ENCODE measurements at regions not wholly inside any gene's neighbourhood (a gene's known extent, or its start where the extent isn't known, plus 50 kb on each side); places are given as distances from the start of the nearest gene placed in this dataset.

DNA sequence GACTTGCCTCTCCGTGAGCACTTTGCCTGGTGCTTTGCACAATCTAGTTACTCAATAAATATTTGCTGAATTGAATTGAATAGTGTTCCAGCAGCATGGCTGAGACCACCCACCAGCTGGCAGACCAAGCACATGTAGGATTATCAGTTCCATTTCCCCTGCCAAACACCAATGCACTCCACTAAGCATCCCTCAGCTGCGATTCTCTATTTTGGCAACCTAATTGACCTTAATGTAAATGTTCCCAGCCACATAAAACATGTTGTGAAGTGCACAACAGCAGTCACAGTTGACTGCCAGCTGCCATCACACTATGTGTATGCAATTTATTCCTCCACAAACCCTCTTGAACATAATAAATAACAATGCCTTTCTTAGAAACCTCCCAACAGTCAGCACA lies 1879.4 kb upstream of the PIK3C3 start:
- no peak for DNase-seq

GRCh38 chr18:40072761-40073160 lies 1882.3 kb upstream of the PIK3C3 start:
- no peak for DNase-seq

DNA sequence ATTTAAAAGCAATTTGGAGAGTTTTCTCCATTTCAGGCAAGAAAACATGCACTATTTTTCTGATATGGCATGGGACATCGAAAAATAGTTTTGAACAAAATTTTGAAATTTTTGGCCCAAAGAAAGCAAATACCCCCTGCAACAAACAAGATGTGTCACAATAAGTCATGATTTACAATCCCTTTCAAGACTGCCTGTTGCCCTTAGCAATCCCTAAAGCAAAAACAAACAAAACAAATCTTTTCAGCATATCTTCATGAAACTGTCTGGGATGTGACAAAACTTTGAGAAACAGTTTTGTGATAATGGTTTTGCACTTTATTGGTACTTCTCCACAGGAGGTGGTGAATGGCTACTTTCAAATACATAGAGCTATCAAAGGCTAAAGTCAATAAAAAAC lies 1888.7 kb upstream of the PIK3C3 start:
- DNase-seq: no peak

- DNase-seq: no peak
These were observed 1891.5 kb upstream of the PIK3C3 start for GRCh38 chr18:40063488-40063887.

DNA sequence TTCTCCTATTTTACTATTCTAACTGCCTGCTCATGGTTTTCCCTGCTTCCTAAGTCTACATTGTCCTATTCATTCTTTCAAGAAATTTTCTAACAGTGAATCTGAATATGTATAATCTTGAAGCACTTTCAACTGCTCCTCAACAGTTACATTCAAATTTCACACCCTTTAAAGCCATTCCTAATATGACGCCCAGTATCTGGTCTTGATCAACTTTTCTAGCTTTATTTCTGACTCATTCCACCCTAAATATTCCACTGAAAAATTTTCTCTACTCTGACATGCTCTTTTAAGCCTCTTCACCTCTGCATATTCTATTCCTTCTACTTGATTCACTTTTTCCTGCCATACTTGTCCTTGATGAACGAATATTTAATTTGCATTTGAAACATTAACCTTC lies 1893.9 kb upstream of the PIK3C3 start:
- no peak for DNase-seq

DNA sequence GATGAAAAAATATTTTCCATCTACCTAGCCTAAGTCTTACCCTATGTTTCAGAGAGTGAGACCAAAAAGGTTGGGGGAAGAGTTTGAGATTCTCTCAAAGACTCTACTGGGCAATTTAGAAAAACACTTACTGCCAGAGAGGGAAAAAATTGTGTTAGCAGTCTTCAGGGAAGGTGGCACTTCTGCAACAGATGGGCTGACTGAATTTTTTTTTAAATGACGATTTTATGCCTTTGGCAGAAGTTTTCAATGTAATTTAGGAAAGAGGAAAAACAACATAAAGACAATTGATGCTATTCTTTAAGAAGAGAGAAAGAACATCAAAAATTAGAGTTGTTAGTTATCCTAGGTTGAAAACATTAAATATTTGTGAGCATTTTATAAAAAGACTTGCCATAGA lies 1894.5 kb upstream of the PIK3C3 start:
- no peak for DNase-seq

DNA sequence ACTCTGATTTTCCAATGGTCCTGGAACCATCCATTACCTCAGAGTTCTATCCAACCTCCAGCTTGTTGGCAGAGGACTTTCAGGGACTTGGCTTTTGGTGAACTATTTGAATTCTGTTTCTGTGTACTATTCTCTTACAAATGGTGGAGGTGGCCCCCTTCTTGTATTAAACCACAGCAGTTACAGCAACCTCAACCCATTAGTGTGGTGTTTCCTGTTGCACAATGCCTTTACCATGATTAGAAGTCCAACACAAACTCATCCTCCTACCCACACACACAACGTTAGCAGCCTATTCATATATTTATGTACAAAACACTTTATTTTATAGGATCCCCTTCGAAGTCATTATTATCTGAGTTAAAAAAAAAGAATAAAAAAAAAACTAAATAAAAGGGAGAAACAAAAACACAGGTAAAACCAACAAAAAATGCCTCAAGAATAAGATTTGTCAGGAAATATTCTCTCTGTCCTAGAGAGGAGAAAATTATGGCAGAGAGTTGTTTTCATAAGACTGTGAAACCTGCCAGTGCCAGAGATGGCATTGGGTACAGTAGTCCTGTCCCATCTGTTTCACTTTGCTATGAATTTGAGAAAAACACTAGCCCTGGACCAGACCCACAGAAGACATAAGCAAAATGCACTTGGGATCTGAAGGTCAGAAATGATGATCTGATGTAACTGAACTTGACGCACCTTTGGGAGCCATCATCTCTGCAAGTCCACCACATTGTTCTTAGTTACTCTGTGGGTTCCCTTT lies 1896.0 kb upstream of the PIK3C3 start:
- DNase-seq: no peak

DNA sequence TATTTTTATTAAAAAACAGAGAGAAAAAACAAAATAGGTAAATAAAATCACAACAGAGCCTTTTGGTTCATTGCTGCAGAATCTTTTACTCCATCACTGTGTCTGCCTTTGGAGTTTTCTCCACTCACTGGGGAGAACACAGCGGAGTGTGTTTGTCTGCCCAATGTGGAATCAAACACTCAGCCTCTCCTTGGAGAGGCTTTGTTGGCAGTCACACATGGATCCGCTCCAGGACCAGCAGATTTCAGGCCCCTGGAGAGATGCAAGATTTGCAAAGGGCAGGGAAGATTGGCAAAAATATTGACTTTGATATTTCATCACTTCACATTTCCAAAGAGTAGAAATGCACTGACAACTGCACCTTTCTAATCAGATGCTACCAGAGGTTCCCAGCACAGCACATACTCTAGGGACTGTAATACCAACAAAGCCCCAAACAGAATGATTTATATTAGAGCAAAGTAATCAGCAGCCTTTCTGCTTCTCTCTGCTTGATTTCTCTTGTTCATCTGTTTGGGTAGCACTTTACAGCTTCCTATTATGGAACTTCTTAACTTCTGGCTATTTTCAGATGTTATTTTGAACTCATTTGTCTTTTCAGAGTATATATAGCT lies 1898.8 kb upstream of the PIK3C3 start:
- DNase-seq: no peak

DNA sequence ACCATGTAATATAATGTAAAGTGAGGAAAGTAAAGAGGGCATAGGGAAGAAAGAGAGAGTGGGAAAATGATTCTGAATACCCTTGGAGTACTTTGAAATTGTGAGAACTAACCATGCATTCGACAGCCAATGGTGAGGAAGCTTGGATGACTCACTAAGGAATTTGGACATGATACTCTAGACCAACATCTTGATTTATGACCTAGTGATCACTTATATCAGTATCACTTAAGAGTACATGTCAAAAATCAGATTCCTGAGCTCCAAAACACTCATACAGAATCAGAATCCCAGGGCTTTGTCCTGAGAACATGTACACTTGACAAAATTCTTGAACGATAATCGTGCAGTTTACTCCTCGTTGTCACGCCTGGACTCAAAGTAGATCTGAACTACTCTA lies 1899.8 kb upstream of the PIK3C3 start:
- DNase-seq: no peak

DNA sequence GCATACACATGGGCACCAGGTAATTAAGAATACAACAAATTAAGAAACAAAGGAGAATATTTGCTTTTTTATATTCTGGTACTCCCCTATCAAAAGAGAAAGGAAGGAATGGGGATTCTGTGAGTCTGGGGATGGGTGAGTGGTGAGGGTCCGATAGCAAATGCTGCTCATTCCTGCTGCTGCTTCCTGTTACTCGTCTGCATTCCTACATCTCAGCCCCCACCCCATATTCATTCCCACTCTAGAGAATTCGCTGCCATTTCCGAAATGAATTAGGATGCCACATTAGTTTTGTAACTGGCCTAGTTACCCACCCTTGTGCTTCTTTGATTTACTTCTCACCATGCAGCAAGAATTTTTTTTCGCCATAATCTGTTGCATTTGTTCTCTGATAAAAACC lies 1905.3 kb upstream of the PIK3C3 start:
- DNase-seq: no peak

DNA sequence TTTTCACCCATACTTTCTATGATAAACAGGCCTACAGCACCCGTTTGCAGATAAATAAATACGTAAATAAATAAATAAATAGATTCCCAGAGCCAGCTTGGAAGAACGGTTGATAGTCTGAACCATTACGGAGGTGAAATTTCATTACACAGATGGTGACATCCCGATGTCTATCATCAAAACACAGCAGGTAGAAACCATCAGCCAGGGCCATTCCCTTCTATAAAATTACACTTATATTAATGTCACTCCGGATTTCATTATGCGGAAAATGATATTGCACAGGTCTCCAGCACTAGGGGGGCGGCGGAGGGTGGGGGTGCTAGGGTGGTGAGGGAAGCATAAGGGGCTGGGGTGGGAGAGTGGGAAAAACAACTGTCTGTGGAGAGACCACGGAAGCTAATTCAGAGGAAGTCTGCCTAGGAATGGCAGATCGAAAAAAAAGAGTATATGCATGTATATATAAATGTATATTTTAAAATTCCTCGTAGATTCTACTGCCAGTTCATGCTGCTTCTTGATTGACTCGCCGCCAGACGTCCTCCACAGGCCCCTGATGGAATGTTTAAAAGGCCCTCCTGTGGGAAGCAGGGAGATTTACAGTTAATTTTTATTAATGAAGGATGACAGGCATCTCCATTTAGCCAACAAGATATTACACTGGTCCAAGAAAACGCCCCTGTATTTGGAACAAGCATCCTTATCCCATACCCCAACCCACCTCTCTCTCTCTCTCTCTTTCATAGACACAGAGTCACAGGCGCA lies 1906.0 kb upstream of the PIK3C3 start:
- no peak for DNase-seq

DNA sequence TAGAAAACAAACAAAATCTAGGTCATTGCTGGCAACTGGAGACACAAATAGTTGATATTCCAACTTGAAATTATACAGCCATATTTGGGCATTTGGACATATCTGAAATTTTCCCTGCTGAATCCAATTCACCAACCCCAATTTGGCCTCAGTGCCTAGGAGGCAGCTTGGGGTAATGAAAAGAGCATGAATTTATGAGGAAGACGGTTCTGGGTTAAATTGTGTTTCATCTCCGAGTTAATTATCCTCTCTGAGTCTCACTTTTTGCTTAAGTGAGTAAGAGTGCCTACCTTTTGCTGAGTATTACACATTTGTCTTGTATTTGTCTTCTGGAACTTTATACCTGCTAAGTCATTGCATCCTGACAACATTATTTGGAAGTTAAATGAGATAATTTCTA lies 1906.8 kb upstream of the PIK3C3 start:
- no peak for DNase-seq

DNA sequence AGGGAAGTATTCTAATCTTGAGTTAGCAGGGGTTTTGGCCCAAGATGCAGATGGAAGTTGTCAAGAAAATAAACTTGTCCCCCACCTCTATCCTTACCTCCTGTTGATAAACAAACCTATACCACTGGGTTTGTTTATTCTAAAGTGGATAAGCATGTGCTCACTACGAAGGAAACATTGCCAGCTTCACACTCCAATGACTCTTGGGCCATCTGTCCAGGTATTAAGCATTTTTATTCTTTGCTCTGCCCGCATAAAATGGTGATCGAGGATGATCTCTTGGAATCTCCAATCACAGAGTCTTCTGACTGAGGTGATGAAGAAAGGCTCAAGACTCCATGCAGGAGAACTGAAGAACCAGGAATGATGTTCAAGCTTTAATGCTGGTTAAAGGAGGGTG lies 1908.4 kb upstream of the PIK3C3 start:
- DNase-seq: no peak

DNA sequence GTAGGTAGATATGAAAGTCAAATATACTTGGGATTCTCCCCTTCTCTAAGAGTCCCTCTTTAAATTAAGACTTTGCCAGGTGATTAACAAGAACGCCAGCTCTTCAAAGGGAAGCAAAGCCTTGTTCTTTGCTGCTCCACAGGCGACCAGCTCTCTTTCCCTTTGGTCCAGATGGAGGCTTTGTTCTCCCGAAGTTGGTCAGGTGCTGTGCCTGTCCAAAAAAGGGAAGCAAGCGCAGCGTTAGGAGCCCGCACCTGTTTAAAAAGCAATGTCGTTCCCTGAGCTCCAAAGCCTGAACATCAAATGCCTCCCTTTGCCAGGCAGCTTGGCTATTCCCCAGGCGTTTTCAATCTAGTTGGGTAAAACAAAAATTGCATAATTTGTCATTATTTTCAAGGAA lies 1913.1 kb upstream of the PIK3C3 start:
- no peak for DNase-seq

- DNase-seq: no peak
These were observed 1914.5 kb upstream of the PIK3C3 start for GRCh38 chr18:40040574-40040973.

DNA sequence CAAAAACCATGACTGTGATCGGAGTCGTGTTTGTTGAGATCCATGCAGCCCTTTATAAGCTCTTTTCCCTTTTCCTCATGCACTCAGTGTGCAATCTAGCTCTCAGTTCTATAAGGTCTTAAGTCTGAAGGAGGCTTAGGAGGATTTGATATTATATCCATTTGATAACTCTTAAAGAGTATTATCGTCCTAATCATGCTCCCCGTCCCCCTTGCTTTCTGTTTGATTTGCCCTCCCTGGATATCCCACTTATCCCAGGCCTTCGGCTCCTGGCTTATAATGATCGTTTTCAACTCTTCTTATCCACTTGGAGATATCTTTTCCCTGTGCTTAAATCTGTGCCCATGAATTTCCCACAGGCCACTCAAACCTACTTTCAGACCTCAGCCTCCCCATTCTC lies 1917.7 kb upstream of the PIK3C3 start:
- no peak for DNase-seq

DNA sequence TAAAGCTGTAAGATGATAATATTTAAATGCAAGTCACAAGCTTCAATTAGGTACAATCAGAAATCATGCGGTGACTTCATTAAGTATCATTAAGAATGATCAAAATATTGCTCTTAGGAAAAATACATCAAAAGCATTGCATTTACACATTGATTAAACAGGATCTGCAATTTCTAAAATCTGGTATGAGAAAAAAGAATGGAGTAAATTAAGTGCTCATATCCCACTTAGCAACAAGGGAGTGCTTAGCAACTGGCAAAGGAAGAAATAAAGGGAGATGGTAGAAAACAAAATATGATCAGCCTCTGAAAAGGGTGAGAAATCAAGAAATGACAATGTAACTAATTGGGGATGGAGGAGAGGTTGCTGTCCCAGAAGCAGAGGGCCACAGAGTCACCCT lies 1918.2 kb upstream of the PIK3C3 start:
- no peak for DNase-seq

DNA sequence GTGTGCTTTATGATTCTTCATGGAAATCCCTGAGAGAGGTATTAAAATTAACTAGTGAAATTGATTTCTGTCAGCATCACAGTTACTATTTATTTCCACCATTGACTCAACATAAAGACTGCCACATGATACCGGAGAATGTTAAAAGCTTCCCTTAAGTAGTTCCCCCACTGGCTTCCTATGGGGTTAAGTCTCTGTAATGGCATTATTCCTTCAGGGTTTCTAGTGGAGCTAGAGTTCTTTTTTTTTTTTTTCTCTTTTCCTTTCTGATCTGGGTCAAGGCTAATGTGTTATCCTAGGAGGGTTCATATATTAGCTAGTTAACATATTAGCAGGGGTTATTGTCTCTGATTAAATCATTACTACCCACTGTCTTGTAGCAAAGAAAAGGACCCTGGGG lies 1919.1 kb upstream of the PIK3C3 start:
- DNase-seq: no peak

DNA sequence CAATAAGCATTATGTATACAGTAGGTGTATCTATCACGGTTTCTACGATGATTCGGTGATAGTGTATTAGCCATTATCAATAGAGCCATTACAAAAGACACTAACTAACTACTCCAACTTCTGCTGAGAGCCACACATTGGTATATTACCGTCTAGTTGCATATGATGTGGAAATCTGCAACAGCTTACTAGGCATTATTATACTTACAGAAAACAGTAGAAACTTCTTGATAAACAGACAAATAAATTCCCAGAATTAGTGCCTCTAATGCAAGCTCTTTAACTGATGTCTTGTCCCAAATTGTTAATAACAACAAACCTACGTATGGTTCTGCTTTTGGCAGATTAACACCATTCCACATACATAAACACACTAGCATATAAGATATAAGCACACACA lies 1923.0 kb upstream of the PIK3C3 start:
- DNase-seq: no peak

DNA sequence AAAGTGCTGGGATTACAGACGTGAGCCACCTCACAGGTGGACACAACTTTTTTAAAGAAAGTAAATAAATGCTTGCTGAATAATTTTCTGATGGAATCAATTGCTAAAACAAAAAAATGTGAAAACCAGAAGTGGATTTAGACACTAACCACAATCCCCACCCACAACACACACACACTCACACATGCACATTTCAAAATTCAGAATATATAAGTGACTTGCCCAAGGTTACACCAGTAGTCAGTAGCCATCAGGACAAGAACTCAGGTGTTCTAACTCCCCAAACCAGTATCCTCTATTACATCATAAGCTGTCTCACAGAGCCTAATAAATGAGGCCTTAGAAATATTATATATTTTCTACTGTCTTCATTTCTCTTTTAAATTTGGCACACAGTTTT lies 1923.6 kb upstream of the PIK3C3 start:
- no peak for DNase-seq

- no peak for DNase-seq
These were observed 1935.1 kb upstream of the PIK3C3 start for GRCh38 chr18:40019797-40020392.

- DNase-seq: no peak
These were observed 1936.8 kb upstream of the PIK3C3 start for GRCh38 chr18:40018266-40018665.

DNA sequence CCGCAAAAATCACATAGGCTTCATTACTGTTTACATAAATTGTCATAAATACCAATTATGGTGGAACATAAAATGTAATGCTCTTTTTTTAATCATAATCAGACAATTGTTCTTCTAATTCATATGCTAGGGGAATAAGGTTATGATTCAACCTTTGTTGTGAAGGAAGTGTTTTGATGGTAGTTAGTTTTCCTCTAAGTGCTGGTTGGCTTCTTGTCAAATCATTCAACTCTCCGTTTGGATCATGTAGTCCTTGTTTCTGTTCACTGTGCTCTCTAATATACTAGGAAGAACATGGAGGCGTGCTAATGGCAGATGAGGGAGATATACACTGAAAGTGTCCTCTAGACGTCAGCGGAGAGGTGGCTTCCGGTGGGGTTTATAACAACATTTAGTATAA lies 1938.0 kb upstream of the PIK3C3 start:
- no peak for DNase-seq

DNA sequence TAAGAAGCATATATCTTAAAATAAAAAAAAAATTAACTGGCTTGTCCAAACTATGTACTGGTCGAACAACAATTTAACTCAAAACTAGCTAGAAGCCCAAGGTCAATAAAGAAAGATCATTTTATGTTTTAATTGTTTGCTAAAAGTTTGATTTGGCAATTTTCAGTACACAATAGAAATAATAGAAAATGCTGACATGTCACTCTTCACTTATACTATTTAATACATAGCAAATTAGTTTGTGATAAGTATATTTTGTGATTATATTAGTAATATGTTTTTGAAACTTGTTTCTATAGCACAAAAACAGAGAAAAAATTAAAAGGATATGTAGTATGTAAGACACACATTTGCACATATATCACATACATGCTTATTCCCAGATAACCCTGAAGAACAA lies 1938.6 kb upstream of the PIK3C3 start:
- no peak for DNase-seq

Data from activated CD4-positive, alpha-beta T cell treated with anti-CD3 and anti-CD28 coated beads, Interleukin-2, amount 50 U/mL, for 48 hours (primary cell).